HG02870 (cell line): ENCODE measurements at regions not wholly inside any gene's neighbourhood (a gene's known extent, or its start where the extent isn't known, plus 50 kb on each side); places are given as distances from the start of the nearest gene placed in this dataset.

Experiments
- ATAC-seq: cut with Tn5 transposase; IDR thresholded peaks from one replicate; pipeline ENCODE4 v1.9.1; 2021; ENCODE audit warnings: mild to moderate bottlenecking, moderate library complexity; ENCODE audit not compliant: unreplicated experiment

GRCh38 chr4:17187003-17187402, 288.6 kb upstream of the LDB2 start:
- no peak for ATAC-seq

DNA sequence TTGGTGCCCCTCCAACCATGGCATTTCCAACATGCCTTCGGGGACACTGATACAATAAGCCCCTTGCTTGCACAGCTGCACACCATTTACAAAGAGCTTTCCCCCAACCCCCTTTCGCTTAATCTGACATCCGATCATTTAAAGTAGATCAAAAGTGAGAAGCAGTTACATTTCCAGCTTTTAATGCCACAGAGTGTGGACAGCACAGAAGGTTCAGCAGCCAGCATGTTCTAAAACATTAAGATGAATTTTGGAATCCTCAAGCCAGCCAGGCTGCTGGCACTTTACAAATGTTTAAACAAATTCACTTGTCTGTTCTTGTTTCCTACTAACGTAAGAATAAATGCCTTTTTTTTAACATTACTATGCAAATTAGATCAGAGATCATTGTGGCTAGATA, 284.4 kb upstream of the LDB2 start:
- ATAC-seq = no peak

DNA sequence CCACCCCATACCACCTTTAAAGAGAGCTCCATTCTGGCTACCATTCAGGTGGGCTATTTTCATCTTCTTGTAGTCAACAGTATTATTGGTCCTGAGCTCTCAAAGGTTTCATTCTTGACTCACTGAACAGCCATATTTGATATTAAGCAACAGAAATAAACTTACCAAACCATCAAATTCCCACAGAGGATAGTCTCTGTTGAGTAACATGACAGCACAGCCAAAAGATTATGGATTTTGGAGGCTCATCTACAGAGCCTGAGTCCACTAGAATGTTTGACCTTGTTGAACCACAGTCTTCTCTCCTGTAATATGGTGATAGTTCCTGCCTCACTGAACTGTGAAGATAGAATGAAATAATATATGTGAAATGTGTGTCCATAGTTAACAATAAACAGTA, 276.3 kb upstream of the LDB2 start:
- no peak for ATAC-seq

DNA sequence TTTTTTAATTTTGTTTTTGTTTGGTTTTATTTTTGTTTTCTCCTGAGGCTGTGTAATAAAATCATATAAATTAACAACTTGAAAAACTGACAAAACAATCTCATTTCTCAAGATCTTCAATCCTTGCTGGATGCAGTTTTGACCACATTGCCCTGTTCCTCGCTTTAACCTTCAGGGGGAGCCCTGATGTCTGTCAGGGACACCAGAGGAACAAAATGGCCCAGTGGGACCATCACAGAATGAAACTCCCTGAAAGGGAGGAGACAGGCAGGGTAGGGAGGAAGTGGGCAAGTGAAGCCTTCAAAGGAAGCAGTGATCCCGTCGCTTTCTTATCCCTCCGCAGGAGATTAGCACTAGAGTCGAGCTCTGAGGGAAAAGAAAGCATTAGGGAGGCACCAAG, 274.9 kb upstream of the LDB2 start:
- ATAC-seq = no peak

GRCh38 chr4:17170131-17170530, 271.7 kb upstream of the LDB2 start:
- no peak for ATAC-seq

GRCh38 chr4:17169699-17170098, 271.3 kb upstream of the LDB2 start:
- ATAC-seq = no peak

- ATAC-seq = no peak
These were observed 270.1 kb upstream of the LDB2 start for GRCh38 chr4:17168571-17168970.

- no peak for ATAC-seq
These were observed 268.5 kb upstream of the LDB2 start for GRCh38 chr4:17166954-17167353.

GRCh38 chr4:17165286-17165685, 266.8 kb upstream of the LDB2 start:
- no peak for ATAC-seq

DNA sequence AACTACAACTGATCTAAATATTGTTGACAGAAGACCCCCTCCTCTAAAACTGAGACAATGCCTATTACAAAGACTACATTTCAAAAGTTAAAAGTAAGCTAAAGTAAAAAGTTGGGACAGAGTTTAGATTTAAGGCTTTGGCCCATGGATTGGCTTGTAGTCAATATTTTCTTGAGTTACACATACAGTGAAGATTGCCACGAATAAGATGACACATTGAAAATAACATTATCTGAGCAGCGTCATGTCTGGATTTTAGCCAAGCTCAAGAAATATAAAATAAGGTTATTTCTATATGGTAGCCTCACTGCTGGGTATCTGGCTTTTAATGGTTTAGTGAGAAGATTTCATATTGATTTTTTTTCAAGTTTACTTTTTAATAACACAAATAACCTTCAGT, 266.2 kb upstream of the LDB2 start:
- ATAC-seq = no peak

DNA sequence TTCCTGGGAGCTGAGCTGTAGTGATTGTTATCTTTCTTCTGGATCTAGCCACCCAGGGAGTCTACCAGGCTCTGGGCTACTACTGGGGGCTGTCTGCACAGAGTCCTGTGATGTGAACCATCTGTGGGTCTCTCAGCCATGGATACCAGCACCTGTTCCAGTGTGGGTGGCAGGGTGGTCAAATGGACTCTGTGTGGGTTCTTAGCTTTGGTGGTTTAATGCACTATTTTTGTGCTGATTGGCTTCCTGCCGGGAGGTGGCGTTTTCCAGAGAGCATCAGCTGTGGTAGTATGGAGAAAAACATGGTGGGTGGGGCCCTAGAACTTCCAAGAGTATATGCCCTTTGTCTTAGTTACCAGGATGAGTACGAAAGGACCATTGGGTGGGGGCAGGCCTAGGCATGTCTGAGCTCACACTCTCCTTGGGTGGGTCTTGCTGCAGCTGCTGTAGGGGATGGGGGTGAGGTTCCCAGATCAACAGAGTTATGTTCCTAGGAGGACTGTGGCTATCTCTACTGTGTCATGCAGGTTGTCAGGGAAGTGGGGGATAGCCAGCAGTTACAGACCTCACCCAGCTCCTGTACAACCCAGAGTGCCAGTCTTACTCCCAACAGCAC, 264.8 kb upstream of the LDB2 start:
- ATAC-seq = no peak

DNA sequence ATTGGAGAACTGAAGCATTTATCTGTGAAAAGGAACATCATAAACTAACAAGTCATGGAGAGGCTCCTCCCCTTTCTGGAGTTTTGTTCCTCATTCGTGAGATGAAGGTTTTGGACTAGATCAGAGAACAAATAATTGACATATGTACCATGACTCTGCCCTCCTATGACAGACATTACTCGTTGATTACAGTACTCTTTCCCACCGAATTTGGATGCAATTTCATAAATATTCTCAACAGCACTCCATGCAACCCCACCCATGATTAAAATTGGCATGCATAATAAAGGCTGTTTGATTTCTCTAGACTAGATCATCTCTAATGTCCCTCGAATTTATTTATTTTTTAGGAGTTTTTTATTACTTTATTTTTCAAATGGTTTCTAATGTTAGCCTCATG, 258.9 kb upstream of the LDB2 start:
- ATAC-seq = no peak

- ATAC-seq = no peak
These were observed 257.0 kb upstream of the LDB2 start for GRCh38 chr4:17155486-17155885.

- no peak for ATAC-seq
These were observed 255.1 kb upstream of the LDB2 start for GRCh38 chr4:17153572-17153971.

GRCh38 chr4:17152941-17153540, 254.6 kb upstream of the LDB2 start:
- no peak for ATAC-seq

- no peak for ATAC-seq
These were observed 243.8 kb upstream of the LDB2 start for GRCh38 chr4:17142232-17142711.

- no peak for ATAC-seq
These were observed 240.4 kb upstream of the LDB2 start for GRCh38 chr4:17138847-17139246.

DNA sequence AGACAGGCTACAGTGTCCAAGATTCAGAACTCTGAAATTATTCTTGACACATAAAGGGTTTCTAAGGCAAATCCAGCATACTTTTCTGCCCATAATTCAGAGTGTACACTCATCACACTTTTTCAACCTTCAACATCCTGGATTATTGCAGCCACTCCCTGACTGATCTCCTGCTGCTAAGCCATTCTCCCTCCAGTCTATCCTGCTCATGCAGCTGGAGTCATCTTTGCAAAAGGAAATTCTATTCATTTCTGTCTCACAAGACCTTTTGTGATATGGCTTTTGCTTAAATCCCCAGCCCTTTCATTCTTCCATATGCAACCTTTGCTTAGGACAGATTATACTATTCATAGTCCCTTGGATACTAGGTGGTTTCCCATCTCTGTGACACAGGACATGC, 236.1 kb upstream of the LDB2 start:
- ATAC-seq = no peak

- ATAC-seq = no peak
These were observed 235.7 kb upstream of the LDB2 start for GRCh38 chr4:17134100-17134499.

DNA sequence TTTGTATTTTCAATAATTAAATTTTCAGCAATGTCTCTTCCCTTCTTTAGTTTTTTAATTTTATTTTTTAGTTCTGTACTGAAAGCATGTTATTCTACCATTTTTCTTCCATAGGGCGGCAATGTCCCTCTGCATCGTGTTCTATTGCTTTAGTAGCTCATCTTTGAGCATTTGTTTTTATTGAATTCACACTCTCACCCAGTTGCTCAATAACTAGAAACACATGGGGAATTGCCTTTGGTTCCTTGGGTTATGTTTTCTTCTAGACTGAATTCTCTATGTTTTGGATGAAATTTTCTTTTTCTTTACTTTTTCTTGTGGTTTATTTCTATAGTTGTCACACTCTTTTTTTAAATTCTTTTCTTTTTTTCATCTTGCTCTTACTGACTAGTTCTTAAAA, 233.8 kb upstream of the LDB2 start:
- ATAC-seq = no peak

- no peak for ATAC-seq
These were observed 229.8 kb upstream of the LDB2 start for GRCh38 chr4:17128268-17128667.

DNA sequence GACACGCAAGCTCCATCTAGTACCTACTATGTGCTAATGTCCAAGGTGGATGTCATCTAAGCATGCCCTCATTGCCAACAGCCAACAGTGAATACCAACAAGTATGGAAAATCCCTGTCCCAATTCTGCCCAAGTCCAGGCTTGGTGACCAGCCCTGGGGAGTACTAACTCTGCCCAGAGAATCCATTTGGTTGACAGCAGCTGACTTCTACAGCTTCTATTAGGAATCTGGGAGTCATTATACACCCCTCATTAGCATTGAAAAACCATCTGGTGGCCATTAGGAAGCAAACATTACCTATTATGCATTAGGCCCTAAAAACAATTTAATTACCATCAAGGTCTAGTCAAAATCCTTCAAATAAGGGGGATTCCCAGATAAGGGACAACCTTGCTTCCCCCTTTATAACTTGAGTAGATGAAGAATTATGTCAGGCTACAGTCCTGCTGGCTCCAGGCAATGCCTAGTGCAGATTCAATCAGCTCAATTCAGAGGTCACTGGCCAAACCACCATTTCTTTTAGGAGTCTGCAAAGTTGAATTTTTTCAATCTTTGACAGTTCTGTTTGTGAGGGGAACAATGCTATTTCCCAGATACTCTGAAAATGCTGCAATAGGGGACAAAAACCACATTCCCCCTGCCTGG, 228.0 kb upstream of the LDB2 start:
- no peak for ATAC-seq

DNA sequence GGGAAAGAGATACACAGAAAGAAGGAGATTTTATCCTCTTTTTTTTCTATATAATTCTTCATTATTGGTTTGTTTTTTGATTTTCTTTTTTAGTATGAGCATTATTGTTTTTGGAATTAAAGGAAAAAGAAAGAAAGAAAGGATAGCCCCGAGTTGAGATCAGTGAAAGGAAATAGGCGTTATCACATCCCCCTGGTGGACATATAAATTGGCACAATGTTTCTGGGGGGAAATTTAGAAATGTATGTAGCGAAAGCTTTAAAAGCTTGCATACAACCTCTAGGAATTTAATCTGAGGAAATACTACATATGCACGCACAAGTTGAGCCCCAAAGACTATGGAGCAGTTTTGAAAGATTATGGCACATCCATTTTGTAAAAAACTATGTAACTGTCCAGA, 226.3 kb upstream of the LDB2 start:
- ATAC-seq = no peak
